ENCODE measurements at regions not wholly inside any gene's neighbourhood (a gene's known extent, or its start where the extent isn't known, plus 50 kb on each side); places are given as distances from the start of the nearest gene placed in this dataset.

DNA sequence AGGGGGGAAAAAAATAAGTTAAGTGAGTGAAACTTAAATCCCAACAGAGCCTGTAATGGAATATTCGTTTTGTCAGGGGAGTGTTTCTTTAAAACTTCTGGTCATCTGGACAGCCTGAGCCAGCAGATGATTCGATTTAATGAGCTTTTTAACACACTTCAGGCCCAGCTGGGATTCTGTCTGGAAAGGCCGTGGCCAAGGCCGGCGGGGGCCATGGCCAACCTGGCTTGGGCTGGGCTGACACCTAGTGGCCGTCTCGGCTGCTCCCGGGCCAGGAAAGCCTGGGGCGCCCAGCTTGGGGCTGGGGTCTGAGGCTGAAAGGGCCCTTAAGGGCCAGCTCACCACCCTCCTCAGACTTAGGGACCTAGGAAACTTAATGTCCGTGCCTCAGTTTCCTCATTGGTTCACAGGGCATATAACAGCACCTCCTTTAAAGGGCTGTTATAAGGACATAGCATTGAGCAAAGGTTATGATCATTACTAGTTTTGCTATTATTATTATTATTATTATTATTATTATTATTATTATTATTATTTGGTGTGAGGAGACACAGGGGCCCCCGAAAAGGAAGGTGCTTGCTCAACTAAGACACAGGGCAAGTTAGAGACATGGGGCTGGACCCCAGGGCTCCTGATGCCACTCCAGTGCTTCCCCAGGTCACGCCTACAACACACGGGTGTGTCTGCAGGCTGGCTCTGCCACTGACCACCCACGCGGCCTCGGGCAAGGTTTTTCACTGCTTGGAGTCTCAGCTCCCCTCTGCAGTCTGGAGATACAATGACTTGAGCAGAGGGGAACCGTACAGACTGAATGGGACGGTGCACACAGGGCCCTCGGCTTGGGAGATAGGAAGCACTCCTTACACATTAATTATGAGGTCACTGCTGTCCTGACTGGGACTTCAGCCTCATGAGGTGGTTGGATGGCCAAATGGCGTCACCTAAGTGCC, 84.0 kb downstream of the SYNE3 start:
- in situ Hi-C loops (cut with MboI; ENCODE audit: low sequenced_read_pairs in 4 of 4) = loop anchor here in 2 of 4 donors (25.0 kb wide), 2 partner anchors 255 to 745 kb away; partner anchors contain the start of gene TCL1B (in 1 of the 2)

DNA sequence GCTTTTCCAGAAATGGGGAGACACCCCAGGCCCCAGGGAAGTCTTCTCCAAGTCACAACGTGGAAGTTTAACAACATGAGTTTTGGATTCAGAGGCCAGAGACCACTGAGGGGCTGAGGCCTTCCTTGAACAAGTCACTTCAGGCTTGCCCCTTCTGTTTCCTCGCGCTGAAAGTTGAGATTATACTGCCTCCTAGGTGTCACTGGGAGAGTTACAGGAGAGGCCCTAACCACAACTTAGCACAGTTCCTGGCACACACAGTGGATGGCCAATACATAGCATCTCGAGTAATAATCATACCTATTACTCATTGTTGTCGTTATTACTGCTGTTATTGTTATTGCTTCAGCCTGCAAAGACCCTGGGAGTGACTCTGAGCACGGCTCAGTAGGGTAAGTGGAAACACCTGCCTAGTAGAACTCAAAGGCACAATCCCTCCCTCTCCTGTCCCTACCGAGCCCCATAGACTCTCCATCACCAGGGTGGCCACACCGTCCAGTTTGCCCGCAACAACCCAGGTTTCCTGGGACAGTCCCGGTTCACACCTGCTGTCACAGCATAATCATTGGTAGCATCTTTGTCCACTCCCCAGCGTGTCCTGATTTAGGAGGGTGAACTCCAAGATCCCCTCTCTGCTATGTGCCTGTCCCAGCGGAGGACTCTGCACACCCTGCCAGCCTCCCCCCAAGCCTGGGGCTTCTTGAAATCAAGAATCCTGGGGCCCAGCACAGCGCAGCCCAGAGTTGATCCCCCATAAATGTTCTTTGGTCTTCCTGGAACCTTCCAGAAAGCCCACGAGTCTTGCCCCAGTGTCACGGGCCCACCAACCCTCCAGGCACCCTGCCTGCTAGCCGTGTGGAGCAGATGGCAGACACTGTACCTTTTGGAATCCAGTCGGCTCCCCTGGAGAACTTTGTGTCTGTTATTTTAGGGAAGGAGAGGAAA, 85.0 kb downstream of the SYNE3 start:
- peaks cover 0 to 5% of the 10 kb centered on the region in 2 donors for H3K36me3 ChIP-seq
- H3K9me3 ChIP-seq = no peaks in the 10 kb centered on the region
- TF ChIP-seq POLR2A (IDR thresholded peaks at IDR 0.05) = no peak
- TF ChIP-seq, protein P1, sequence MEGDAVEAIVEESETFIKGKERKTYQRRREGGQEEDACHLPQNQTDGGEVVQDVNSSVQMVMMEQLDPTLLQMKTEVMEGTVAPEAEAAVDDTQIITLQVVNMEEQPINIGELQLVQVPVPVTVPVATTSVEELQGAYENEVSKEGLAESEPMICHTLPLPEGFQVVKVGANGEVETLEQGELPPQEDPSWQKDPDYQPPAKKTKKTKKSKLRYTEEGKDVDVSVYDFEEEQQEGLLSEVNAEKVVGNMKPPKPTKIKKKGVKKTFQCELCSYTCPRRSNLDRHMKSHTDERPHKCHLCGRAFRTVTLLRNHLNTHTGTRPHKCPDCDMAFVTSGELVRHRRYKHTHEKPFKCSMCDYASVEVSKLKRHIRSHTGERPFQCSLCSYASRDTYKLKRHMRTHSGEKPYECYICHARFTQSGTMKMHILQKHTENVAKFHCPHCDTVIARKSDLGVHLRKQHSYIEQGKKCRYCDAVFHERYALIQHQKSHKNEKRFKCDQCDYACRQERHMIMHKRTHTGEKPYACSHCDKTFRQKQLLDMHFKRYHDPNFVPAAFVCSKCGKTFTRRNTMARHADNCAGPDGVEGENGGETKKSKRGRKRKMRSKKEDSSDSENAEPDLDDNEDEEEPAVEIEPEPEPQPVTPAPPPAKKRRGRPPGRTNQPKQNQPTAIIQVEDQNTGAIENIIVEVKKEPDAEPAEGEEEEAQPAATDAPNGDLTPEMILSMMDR (IDR thresholded peaks at IDR 0.05 in 4 of 5, conservative IDR thresholded peaks at IDR 0.05 in 1 of 5) = peak in 2 of 5 experiments; percentile 36 to 41
- H3K27me3 ChIP-seq = no peaks in the 10 kb centered on the region
- peak overlapping the region in 3 of 4 donors; percentile 3 to 46 (median 26) for H3K27ac ChIP-seq
- H3K4me3 ChIP-seq = no peak overlapping the region
- intact Hi-C loops (cut with DNase I; ENCODE audit: low total_unique reads) = no loop called here
- in situ Hi-C loops (cut with MboI; ENCODE audit: low sequenced_read_pairs in 4 of 4) = loop anchor here in 2 of 4 donors (25.0 kb wide), 2 partner anchors 256 to 744 kb away; partner anchors contain the start of gene TCL1B (in 1 of the 2)
- no peaks in the 10 kb centered on the region for H3K4me1 ChIP-seq
- ATAC-seq (peak in 1 of 2 donors; percentile 34), DNase-seq (no peak)

More for the DNA sequence above, 84.0 kb downstream of the SYNE3 start:
- DNase-seq (no peak), ATAC-seq (peak; percentile 60 to 68)
- Histone ChIP-seq H3K27me3 (no peaks in the 10 kb centered on the region), H3K4me3 (no peak overlapping the region), H3K9me3 (no peaks in the 10 kb centered on the region), H3K36me3 (peaks cover 0 to 5% of the 10 kb centered on the region in 2 donors), H3K4me1 (no peaks in the 10 kb centered on the region), H3K27ac (peak overlapping the region in 2 of 4 donors; percentile 26 to 46)
- intact Hi-C loops (cut with DNase I; ENCODE audit: low total_unique reads) = no loop called here
- no peak for TF ChIP-seq POLR2A (IDR thresholded peaks at IDR 0.05)
- TF ChIP-seq, protein P1 (IDR thresholded peaks at IDR 0.05 in 4 of 5, conservative IDR thresholded peaks at IDR 0.05 in 1 of 5) = peak; percentile 38 to 79 (median 67)

DNA sequence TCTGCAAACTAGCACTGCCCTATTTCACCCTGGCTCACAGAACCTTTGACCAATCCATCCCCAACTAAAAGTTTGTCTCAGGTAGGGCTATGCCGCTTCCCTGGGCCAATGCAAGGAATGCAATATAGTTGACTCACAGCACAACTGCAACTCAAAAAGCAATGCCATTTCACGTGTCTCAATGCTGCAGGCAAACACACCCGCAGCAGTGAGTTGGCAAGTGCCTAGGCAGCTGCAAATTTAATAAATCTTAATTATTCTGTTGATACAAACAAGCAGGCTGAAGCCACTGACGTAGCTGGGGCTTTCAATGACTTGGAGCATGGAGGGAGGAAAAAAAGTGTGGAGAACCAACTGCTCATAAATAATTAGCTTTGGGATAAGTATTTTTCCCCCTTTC, 87.9 kb downstream of the SYNE3 start:
- ATAC-seq = no peak
- Histone ChIP-seq H3K27ac (no peak overlapping the region), H3K36me3 (no peaks in the 10 kb centered on the region), H3K27me3 (no peaks in the 10 kb centered on the region), H3K4me1 (no peaks in the 10 kb centered on the region), H3K9me3 (no peaks in the 10 kb centered on the region), H3K4me3 (no peak overlapping the region)
- in situ Hi-C loops (cut with MboI; ENCODE audit: low sequenced_read_pairs in 4 of 4) (loop anchor here in 2 of 4 donors (25.0 kb wide), 2 partner anchors 259 to 741 kb away; partner anchors contain the start of gene TCL1B (in 1 of the 2)), intact Hi-C loops (cut with DNase I; ENCODE audit: low total_unique reads) (loop anchor here (5.0 to 10.0 kb wide), 2 partner anchors 314 to 844 kb away; no protein-coding TSS in a partner anchor)
- TF ChIP-seq, protein P1 (IDR thresholded peaks at IDR 0.05 in 4 of 5, conservative IDR thresholded peaks at IDR 0.05 in 1 of 5) = no peak
- no peak for TF ChIP-seq POLR2A (IDR thresholded peaks at IDR 0.05)
- DNase-seq = no peak

DNA sequence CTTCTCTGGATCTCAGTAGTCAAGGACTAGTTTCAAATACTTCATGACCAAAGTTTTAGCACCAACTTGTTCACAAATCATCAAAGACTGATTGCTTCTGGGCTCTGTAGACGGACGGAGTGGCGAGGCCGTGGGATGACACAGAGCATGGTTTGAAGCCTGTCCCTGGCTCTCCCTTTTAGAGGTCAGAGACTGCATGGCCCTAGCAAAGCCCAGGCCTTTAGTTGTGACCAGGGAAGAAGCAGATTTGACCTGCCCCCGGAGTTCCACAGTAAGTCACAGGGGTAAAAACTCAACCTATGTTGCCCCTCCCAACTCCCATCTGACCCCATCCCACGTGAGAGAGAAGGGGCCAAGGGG, 90.4 kb downstream of the SYNE3 start:
- ATAC-seq (no peak), DNase-seq (no peak)
- no peak overlapping the region for H3K27ac ChIP-seq
- TF ChIP-seq, protein P1 (IDR thresholded peaks at IDR 0.05 in 4 of 5, conservative IDR thresholded peaks at IDR 0.05 in 1 of 5) = no peak
- no peaks in the 10 kb centered on the region for H3K27me3 ChIP-seq
- no peaks in the 10 kb centered on the region for H3K36me3 ChIP-seq
- in situ Hi-C loops (cut with MboI; ENCODE audit: low sequenced_read_pairs in 4 of 4) = loop anchor here in 2 of 4 donors (25.0 kb wide), 2 partner anchors 261 to 739 kb away; partner anchors contain the start of gene TCL1B (in 1 of the 2)
- intact Hi-C loops (cut with DNase I; ENCODE audit: low total_unique reads) = loop anchor here (5.0 to 10.0 kb wide), 2 partner anchors 311 to 846 kb away; no protein-coding TSS in a partner anchor
- no peak overlapping the region for H3K4me3 ChIP-seq
- no peaks in the 10 kb centered on the region for H3K9me3 ChIP-seq
- H3K4me1 ChIP-seq = no peaks in the 10 kb centered on the region
